ENCODE measurements at regions not wholly inside any gene's neighbourhood (a gene's known extent, or its start where the extent isn't known, plus 50 kb on each side); places are given as distances from the start of the nearest gene placed in this dataset.

DNA sequence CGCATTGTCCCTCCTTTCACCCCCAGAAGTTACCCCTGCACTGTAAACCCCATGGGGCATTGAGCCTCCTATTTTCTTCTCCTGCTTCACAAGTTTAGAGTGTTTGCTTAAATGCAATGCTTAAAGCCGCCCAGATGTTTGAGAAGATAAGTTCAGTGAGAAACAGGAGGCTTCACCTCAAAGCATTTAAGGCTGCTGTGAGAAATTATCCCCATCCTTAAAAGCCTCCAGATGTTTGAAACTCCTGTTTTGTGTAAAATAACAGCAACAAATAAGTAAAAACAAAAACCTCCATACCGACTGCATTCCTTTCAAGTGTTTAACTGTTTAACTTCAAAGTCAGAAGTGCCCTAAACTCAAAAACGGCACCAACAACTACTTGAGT lies 81.8 kb downstream of the RTP5 start:
- H4K20me1 ChIP-seq (ENCODE audit: control insufficient read depth, insufficient read depth, insufficient read length) = no peaks in the 10 kb centered on the region
- no peak overlapping the region for H3T11ph ChIP-seq (ENCODE audit: low read length)
- TF ChIP-seq, protein P1, sequence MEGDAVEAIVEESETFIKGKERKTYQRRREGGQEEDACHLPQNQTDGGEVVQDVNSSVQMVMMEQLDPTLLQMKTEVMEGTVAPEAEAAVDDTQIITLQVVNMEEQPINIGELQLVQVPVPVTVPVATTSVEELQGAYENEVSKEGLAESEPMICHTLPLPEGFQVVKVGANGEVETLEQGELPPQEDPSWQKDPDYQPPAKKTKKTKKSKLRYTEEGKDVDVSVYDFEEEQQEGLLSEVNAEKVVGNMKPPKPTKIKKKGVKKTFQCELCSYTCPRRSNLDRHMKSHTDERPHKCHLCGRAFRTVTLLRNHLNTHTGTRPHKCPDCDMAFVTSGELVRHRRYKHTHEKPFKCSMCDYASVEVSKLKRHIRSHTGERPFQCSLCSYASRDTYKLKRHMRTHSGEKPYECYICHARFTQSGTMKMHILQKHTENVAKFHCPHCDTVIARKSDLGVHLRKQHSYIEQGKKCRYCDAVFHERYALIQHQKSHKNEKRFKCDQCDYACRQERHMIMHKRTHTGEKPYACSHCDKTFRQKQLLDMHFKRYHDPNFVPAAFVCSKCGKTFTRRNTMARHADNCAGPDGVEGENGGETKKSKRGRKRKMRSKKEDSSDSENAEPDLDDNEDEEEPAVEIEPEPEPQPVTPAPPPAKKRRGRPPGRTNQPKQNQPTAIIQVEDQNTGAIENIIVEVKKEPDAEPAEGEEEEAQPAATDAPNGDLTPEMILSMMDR (conservative IDR thresholded peaks at IDR 0.05) = no peak
- H2BK12ac ChIP-seq (ENCODE audit: insufficient read length, low read depth, low read length) = no peak overlapping the region
- no peak overlapping the region for H2BK15ac ChIP-seq (ENCODE audit: low read depth, low read length)
- H3K23me2 ChIP-seq (ENCODE audit: insufficient read length, low read depth, low read length, poor library complexity, severe bottlenecking) = no peaks in the 10 kb centered on the region
- no peak overlapping the region for H2BK20ac ChIP-seq (ENCODE audit: low read depth, low read length, poor library complexity, severe bottlenecking)
- Mint-ChIP-seq H3K27ac (no peak overlapping the region), H3K27me3 (ENCODE audit: low read depth) (peaks cover 77% of the 10 kb centered on the region), H3K4me3 (no peak overlapping the region), H3K36me3 (ENCODE audit: insufficient read depth in 1 of 3, low read depth in 3 of 3) (peaks cover 0 to 3% (median 0%) of the 10 kb centered on the region in 3 experiments; a peak in 1 of 7 replicates), H3K4me1 (peaks cover 9 to 13% of the 10 kb centered on the region in 2 experiments), H3K9me3 (peaks cover under 1 to 2% of the 10 kb centered on the region in 2 experiments; a peak in 3 of 5 replicates)
- H3K4me2 ChIP-seq (ENCODE audit: insufficient read depth, insufficient read length, low read length) = no peak overlapping the region
- H3K27ac ChIP-seq (ENCODE audit: insufficient read length, low read depth, low read length) = no peak overlapping the region
- H2BK5ac ChIP-seq (ENCODE audit: insufficient read length, low read length) = no peak overlapping the region
- H4K5ac ChIP-seq (ENCODE audit: insufficient read length, low read depth, low read length) = no peak overlapping the region
- H4K8ac ChIP-seq (replicated peaks; ENCODE audit: insufficient read length, low read depth, low read length) = no peak overlapping the region
- H3K79me1 ChIP-seq (ENCODE audit: insufficient read depth, low read depth, low read length, poor library complexity, severe bottlenecking) = no peaks in the 10 kb centered on the region
- H3K56ac ChIP-seq (ENCODE audit: insufficient read length, low read depth, low read length) = no peak overlapping the region
- WGBS (ENCODE audit: extremely low coverage, insufficient read length, low lambda C conversion rate) = no CpG with 5 or more reads among the region's 4 CpGs
- no peak overlapping the region for H3K14ac ChIP-seq (ENCODE audit: insufficient read depth, low read length)
- H3K9ac ChIP-seq (ENCODE audit: extremely low read depth, insufficient read length, low read length) = no peak overlapping the region
- H3K9me3 ChIP-seq (ENCODE audit: control insufficient read depth, low read depth, low read length) = no peaks in the 10 kb centered on the region
- no peak overlapping the region for H2AK5ac ChIP-seq (ENCODE audit: insufficient read length, low read length)
- H3K4ac ChIP-seq (ENCODE audit: low read depth, low read length) = no peak overlapping the region
- peaks cover 7% of the 10 kb centered on the region; the same call in 1 of the 2 replicates for H3K27me3 ChIP-seq (ENCODE audit: insufficient read depth, low read length)
- no peak for DNase-seq
- no peaks in the 10 kb centered on the region for H3K79me2 ChIP-seq (ENCODE audit: insufficient read depth, low read length)
- no peak overlapping the region for H3K23ac ChIP-seq (ENCODE audit: insufficient read length, low read depth, low read length)
- no peak overlapping the region for H2AFZ ChIP-seq (ENCODE audit: low read length)
- no peak overlapping the region for H2BK120ac ChIP-seq (ENCODE audit: low read depth, low read length, poor library complexity, severe bottlenecking)
- H3K18ac ChIP-seq (ENCODE audit: insufficient read length, low read depth, low read length) = no peak overlapping the region
- no peaks in the 10 kb centered on the region for H3K4me1 ChIP-seq (ENCODE audit: insufficient read depth, low read length)
- H4K91ac ChIP-seq (ENCODE audit: insufficient read length, low read depth, low read length) = no peak overlapping the region
